Spleen (tissue), 11 donors: ENCODE measurements at regions not wholly inside any gene's neighbourhood (a gene's known extent, or its start where the extent isn't known, plus 50 kb on each side); places are given as distances from the start of the nearest gene placed in this dataset.

Experiments used
- DNase-seq: peaks from one replicate; pipeline ENCODE4 v3.0.0-alpha.2; 2020
- H3K27ac ChIP-seq, 8 donors: fragments of 200-600 bp; sonication (generic) in 7 of 8; 1 replicate in 4 of 8; 2 replicates in 4 of 8; pipeline versions ENCODE4 v1.5.0 to v1.8.0; 2016 to 2021; ENCODE audit warnings: inconsistent platforms in 4 of 8, mild to moderate bottlenecking in 4 of 8, moderate library complexity in 1 of 8
- H3K27me3 ChIP-seq, 7 donors: fragments of 200-600 bp; sonication (generic) in 6 of 7; replicated peaks in 1 of 7; 1 replicate in 4 of 7; 2 replicates in 3 of 7; pipeline versions ENCODE4 v1.5.0 to v1.8.0; 2016 to 2021; ENCODE audit warnings: inconsistent platforms in 3 of 7, mild to moderate bottlenecking in 1 of 7
- H3K36me3 ChIP-seq, 6 donors: fragments of 200-600 bp; sonication (generic) in 5 of 6; 1 replicate in 4 of 6; 2 replicates in 2 of 6; pipeline versions ENCODE4 v1.5.0 to v1.8.0; 2016 to 2021; ENCODE audit warnings: inconsistent platforms in 2 of 6
- H3K4me1 ChIP-seq, 6 donors: fragments of 200-600 bp; sonication (generic) in 5 of 6; 1 replicate in 3 of 6; 2 replicates in 3 of 6; pipeline versions ENCODE4 v1.5.0 to v1.8.0; 2016 to 2021; ENCODE audit warnings: inconsistent platforms in 3 of 6
- H3K4me3 ChIP-seq, 8 donors: fragments of 200-600 bp; sonication (generic) in 7 of 8; 1 replicate in 4 of 8; 2 replicates in 4 of 8; pipeline versions ENCODE4 v1.5.0 to v1.8.0; 2016 to 2021; ENCODE audit warnings: inconsistent platforms in 4 of 8, mild to moderate bottlenecking in 4 of 8, moderate library complexity in 2 of 8
- H3K9me3 ChIP-seq, 8 donors: fragments of 200-600 bp; sonication (generic) in 7 of 8; 1 replicate in 4 of 8; 2 replicates in 4 of 8; pipeline versions ENCODE4 v1.5.0 to v1.8.0; 2016 to 2021; ENCODE audit warnings: inconsistent platforms in 4 of 8
- POLR2A ChIP-seq, 3 donors: fragments of 450-650 bp; IDR thresholded peaks; one replicate each; pipeline ENCODE4 v1.5.1; 2017; ENCODE audit warnings: antibody characterized with exemption in 3 of 3, mild to moderate bottlenecking in 1 of 3
- POLR2AphosphoS5 ChIP-seq, 3 donors: sonication (generic); formaldehyde crosslinking; IDR thresholded peaks; one replicate each; pipeline ENCODE4 v1.5.1; 2017; ENCODE audit warnings: antibody characterized with exemption in 3 of 3
- WGBS, 5 donors: extraction: QIAGEN DNeasy Blood & Tissue Kit in 3 of 5; methylation state at CpG; one replicate each; pipeline versions ENCODE4 v1.1.5 to v1.1.7; 2013 to 2018; 5-methylcytosine and 5-hydroxymethylcytosine counted together
- intact Hi-C: fragments of 100-400 bp; cut with DNase I; formaldehyde crosslinking; loops from one replicate; pipeline ENCODE4 v1.15.0; 2023; ENCODE audit warnings: low total_unique reads
- TF ChIP-seq, protein P1 (sequence below), 11 experiments: fragments of 200-600 bp in 7 of 11; fragments of 450-650 bp in 4 of 11; sonication (generic) in 4 of 11; IDR thresholded peaks in 8 of 11; conservative IDR thresholded peaks in 3 of 11; 1 replicate in 7 of 11; 2 replicates in 4 of 11; pipeline versions ENCODE4 v1.4.0 to v1.8.0; 2016 to 2021; ENCODE audit warnings: antibody characterized with exemption in 11 of 11, inconsistent platforms in 4 of 11, mild to moderate bottlenecking in 1 of 11
- donor health status: healthy with polysubstance abuse.
- donor health status: DM: no; HTN: no; CAD: no; lungs with moderate emphysema.
- donor health status: DM: no; HTN: no; CAD: no.
- donor health status: Bipolar disorder and iron deficiency.
- donor health status: healthy.
- donor health status: DM: no; HTN: no; CAD: no.
- donor health status: DM: yes; HTN: yes; CAD: no.

DNA sequence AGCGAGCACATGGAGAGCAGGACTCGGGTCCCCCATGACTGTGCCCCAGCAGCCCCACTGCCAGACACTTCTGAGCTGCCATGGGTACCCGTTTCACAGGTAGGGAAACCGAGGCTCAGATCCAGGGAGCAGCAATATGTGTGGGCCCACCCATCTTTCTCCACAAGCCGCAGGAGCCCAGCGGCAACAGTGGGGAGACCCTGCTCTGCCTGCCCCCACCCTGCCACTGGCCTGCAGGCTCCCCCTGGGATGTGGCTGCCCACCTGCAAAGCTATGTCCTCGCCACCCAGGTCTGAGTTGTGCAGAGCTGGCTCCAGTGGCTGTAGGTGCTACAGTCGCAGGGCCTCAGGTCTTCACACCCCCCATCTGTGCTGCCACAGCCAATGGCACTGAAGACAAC lies 50.6 kb upstream of the C1QTNF9B start:
- WGBS, 5 donors, result 68 to 88% (median 86%) methylated on average over 3 to 8 of the region's 8 CpGs
- intact Hi-C loops, result no loop called here
- Histone ChIP-seq H3K27ac (no peak overlapping the region), H3K27me3 (peaks cover 0 to 24% (median 0%) of the 10 kb centered on the region in 7 donors), H3K9me3 (no peaks in the 10 kb centered on the region), H3K4me1 (no peaks in the 10 kb centered on the region), H3K4me3 (no peak overlapping the region), H3K36me3 (no peaks in the 10 kb centered on the region)
- no peak for DNase-seq
- TF ChIP-seq POLR2AphosphoS5 (IDR thresholded peaks at IDR 0.05) (no peak), POLR2A (IDR thresholded peaks at IDR 0.05) (no peak)
- TF ChIP-seq, protein P1, sequence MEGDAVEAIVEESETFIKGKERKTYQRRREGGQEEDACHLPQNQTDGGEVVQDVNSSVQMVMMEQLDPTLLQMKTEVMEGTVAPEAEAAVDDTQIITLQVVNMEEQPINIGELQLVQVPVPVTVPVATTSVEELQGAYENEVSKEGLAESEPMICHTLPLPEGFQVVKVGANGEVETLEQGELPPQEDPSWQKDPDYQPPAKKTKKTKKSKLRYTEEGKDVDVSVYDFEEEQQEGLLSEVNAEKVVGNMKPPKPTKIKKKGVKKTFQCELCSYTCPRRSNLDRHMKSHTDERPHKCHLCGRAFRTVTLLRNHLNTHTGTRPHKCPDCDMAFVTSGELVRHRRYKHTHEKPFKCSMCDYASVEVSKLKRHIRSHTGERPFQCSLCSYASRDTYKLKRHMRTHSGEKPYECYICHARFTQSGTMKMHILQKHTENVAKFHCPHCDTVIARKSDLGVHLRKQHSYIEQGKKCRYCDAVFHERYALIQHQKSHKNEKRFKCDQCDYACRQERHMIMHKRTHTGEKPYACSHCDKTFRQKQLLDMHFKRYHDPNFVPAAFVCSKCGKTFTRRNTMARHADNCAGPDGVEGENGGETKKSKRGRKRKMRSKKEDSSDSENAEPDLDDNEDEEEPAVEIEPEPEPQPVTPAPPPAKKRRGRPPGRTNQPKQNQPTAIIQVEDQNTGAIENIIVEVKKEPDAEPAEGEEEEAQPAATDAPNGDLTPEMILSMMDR (IDR thresholded peaks at IDR 0.05 in 8 of 11, conservative IDR thresholded peaks at IDR 0.05 in 3 of 11), result no peak

GRCh38 chr13:23949200-23949599 lies 51.9 kb upstream of the C1QTNF9B start:
- no peaks in the 10 kb centered on the region for H3K4me1 ChIP-seq
- H3K27me3 ChIP-seq, result peaks cover 0 to 24% (median 0%) of the 10 kb centered on the region in 7 donors
- intact Hi-C loops, result no loop called here
- TF ChIP-seq POLR2A (IDR thresholded peaks at IDR 0.05), result no peak
- no peak for TF ChIP-seq POLR2AphosphoS5 (IDR thresholded peaks at IDR 0.05)
- TF ChIP-seq, protein P1 (IDR thresholded peaks at IDR 0.05 in 8 of 11, conservative IDR thresholded peaks at IDR 0.05 in 3 of 11), result no peak
- DNase-seq, result no peak
- no peak overlapping the region for H3K27ac ChIP-seq
- H3K4me3 ChIP-seq, result no peak overlapping the region
- WGBS, 5 donors, result 78 to 87% (median 83%) methylated on average over 6 to 7 of the region's 7 CpGs
- no peaks in the 10 kb centered on the region for H3K9me3 ChIP-seq
- H3K36me3 ChIP-seq, result no peaks in the 10 kb centered on the region

DNA sequence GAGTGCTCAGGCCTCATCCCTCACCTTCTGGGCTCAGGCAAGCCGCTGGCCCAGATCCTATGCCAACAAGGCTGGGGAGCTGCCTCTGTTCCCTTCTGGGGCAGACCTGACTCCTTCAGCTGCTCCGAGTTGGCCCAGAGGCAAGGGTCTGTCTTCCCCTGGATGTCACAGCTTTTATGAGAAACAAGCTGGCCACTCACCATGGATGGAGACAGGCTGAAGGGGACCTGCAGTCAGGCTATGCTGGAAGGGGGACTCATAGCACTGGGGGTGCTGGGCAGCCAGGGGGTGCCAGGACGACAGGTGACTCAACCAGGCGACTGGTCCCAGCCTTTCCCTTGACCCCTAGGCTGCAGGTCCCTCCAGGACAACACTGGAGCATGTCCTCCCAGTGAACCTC lies 52.4 kb upstream of the C1QTNF9B start:
- TF ChIP-seq POLR2AphosphoS5 (IDR thresholded peaks at IDR 0.05) (no peak), POLR2A (IDR thresholded peaks at IDR 0.05) (no peak)
- TF ChIP-seq, protein P1 (IDR thresholded peaks at IDR 0.05 in 8 of 11, conservative IDR thresholded peaks at IDR 0.05 in 3 of 11), result no peak
- no peak overlapping the region for H3K4me3 ChIP-seq
- 80 to 93% (median 83%) methylated on average over 2 to 4 of the region's 4 CpGs for WGBS, 5 donors
- no peaks in the 10 kb centered on the region for H3K36me3 ChIP-seq
- peaks cover 0 to 24% (median 0%) of the 10 kb centered on the region in 7 donors for H3K27me3 ChIP-seq
- H3K9me3 ChIP-seq, result no peaks in the 10 kb centered on the region
- no peak overlapping the region for H3K27ac ChIP-seq
- intact Hi-C loops, result no loop called here
- H3K4me1 ChIP-seq, result no peaks in the 10 kb centered on the region
- no peak for DNase-seq

- H3K27me3 ChIP-seq, result peaks cover 0 to 18% (median 0%) of the 10 kb centered on the region in 7 donors
- H3K36me3 ChIP-seq, result no peaks in the 10 kb centered on the region
- no peak overlapping the region for H3K27ac ChIP-seq
- no peak overlapping the region for H3K4me3 ChIP-seq
- no peak for DNase-seq
- no peaks in the 10 kb centered on the region for H3K4me1 ChIP-seq
- WGBS, 5 donors, result 84 to 96% (median 89%) methylated on average over 10 of the region's 10 CpGs
- TF ChIP-seq, protein P1 (IDR thresholded peaks at IDR 0.05 in 8 of 11, conservative IDR thresholded peaks at IDR 0.05 in 3 of 11), result no peak
- TF ChIP-seq POLR2AphosphoS5 (IDR thresholded peaks at IDR 0.05) (no peak), POLR2A (IDR thresholded peaks at IDR 0.05) (no peak)
- H3K9me3 ChIP-seq, result no peaks in the 10 kb centered on the region
- intact Hi-C loops, result no loop called here
These were observed 53.6 kb upstream of the C1QTNF9B start for GRCh38 chr13:23950736-23951510.
